ENCODE measurements at regions not wholly inside any gene's neighbourhood (a gene's known extent, or its start where the extent isn't known, plus 50 kb on each side); places are given as distances from the start of the nearest gene placed in this dataset.

DNA sequence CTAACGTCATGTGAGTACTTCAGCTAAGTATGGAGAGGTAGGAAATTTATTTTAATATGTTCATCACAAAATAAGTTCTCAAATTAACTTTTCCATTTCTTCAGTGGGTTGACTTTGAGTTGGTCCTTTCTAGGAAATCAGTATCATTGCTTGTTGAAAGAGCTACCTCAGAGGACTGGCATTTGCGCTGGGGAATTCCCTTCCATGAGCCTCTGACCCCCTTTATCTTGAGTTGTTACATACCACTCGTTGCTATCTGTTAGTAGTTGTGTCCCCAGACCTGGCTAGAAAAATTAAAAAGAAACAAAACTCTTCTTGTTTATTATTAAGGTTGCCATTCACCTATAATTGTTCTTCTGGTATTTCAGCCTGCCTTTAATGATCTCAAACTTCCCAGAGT is 96.8 kb upstream of the ROBO2 start:
- no peaks in the 10 kb centered on the region for H3K9me3 ChIP-seq
- WGBS (ENCODE audit: insufficient coverage) = no CpG with 5 or more reads among the region's 3 CpGs
- Mint-ChIP-seq H3K27me3 (no peaks in the 10 kb centered on the region), H3K4me3 (no peak overlapping the region), H3K36me3 (no peaks in the 10 kb centered on the region), H3K27ac (no peak overlapping the region), H3K9me3 (peaks cover 8 to 33% (median 18%) of the 10 kb centered on the region in 3 donors), H3K4me1 (no peaks in the 10 kb centered on the region)
- no peaks in the 10 kb centered on the region for H3K27me3 ChIP-seq (replicated peaks in 1 of 2; ENCODE audit: control insufficient read depth in 2 of 2, extremely low read depth in 1 of 2, insufficient read depth in 2 of 2, low read length in 1 of 2)
- no peak overlapping the region for H3K4me3 ChIP-seq (ENCODE audit: control insufficient read depth in 1 of 2, extremely low read depth in 1 of 2, low read length in 1 of 2)
- H3K36me3 ChIP-seq (ENCODE audit: control insufficient read depth in 2 of 2, extremely low read depth in 1 of 2, insufficient read depth in 1 of 2, low read length in 1 of 2) = no peaks in the 10 kb centered on the region
- no peak for DNase-seq
- CTCF ChIA-PET = no interaction called here
- POLR2A ChIA-PET = no interaction called here
- no peaks in the 10 kb centered on the region for H3K4me1 ChIP-seq (ENCODE audit: control insufficient read depth in 1 of 2, extremely low read depth in 1 of 2, insufficient read depth in 2 of 2, low read length in 2 of 2)
- no peak overlapping the region for H3K27ac ChIP-seq (ENCODE audit: low read length)
- ATAC-seq (replicated peaks in 1 of 4) = no peak

DNA sequence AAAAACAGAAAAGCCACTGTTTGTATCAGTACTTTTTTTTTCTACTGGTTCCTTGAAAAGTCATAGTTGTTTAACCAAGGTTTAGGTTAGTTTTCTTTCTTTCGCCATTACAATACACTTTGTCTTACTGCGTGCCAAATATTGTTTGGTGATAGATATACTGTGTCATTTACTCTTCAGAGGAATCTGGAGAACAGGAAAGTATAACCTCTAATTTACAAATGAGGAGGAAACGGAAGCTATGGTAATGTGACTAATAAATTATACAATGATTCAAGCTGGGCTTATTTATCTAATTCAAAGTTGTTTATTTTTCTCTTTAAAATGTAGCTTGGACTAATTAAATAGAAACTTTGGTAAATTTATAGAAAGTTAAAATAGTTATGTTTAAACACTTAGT is 96.2 kb upstream of the ROBO2 start:
- H3K4me1 Mint-ChIP-seq = no peaks in the 10 kb centered on the region
- Histone ChIP-seq H3K27ac (ENCODE audit: low read length) (no peak overlapping the region), H3K9me3 (no peaks in the 10 kb centered on the region), H3K4me3 (ENCODE audit: control insufficient read depth in 1 of 2, extremely low read depth in 1 of 2, low read length in 1 of 2) (no peak overlapping the region), H3K4me1 (ENCODE audit: control insufficient read depth in 1 of 2, extremely low read depth in 1 of 2, insufficient read depth in 2 of 2, low read length in 2 of 2) (no peaks in the 10 kb centered on the region), H3K36me3 (ENCODE audit: control insufficient read depth in 2 of 2, extremely low read depth in 1 of 2, insufficient read depth in 1 of 2, low read length in 1 of 2) (no peaks in the 10 kb centered on the region), H3K27me3 (replicated peaks in 1 of 2; ENCODE audit: control insufficient read depth in 2 of 2, extremely low read depth in 1 of 2, insufficient read depth in 2 of 2, low read length in 1 of 2) (no peaks in the 10 kb centered on the region)
- POLR2A ChIA-PET = no interaction called here
- WGBS (ENCODE audit: insufficient coverage) = no CpG with 5 or more reads among the region's 3 CpGs
- peaks cover 8 to 33% (median 18%) of the 10 kb centered on the region in 3 donors for H3K9me3 Mint-ChIP-seq
- H3K36me3 Mint-ChIP-seq = no peaks in the 10 kb centered on the region
- H3K4me3 Mint-ChIP-seq = no peak overlapping the region
- H3K27ac Mint-ChIP-seq = no peak overlapping the region
- no peaks in the 10 kb centered on the region for H3K27me3 Mint-ChIP-seq
- DNase-seq (no peak), ATAC-seq (replicated peaks in 1 of 4) (no peak)
- CTCF ChIA-PET = no interaction called here

DNA sequence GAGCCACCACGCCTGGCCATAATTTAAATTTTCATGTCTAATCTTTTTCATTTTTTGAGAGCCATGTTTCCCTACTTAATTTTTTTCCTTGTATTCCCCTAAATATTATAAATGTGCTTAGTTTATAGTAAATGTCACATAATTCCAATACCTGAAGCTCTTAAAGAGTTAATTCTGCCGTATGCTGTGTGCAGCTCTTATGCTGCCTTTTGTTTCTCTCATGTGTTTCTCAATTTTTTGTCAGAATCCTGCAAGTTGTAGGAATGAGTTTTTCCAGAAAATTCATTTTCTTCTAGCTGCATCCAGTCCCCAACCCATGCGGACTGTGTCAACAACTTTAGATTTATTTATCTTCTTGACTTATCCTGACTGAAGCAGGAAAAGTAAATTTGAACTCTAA is 90.9 kb upstream of the ROBO2 start:
- H3K9me3 ChIP-seq = peaks cover 2% of the 10 kb centered on the region
- ChIA-PET CTCF (no interaction called here), POLR2A (no interaction called here)
- H3K4me1 ChIP-seq (ENCODE audit: control insufficient read depth in 1 of 2, extremely low read depth in 1 of 2, insufficient read depth in 2 of 2, low read length in 2 of 2) = no peaks in the 10 kb centered on the region
- Mint-ChIP-seq H3K9me3 (peaks cover 15 to 31% (median 18%) of the 10 kb centered on the region in 3 donors), H3K36me3 (no peaks in the 10 kb centered on the region), H3K27ac (no peak overlapping the region), H3K4me1 (no peaks in the 10 kb centered on the region), H3K27me3 (no peaks in the 10 kb centered on the region), H3K4me3 (no peak overlapping the region)
- H3K27me3 ChIP-seq (replicated peaks in 1 of 2; ENCODE audit: control insufficient read depth in 2 of 2, extremely low read depth in 1 of 2, insufficient read depth in 2 of 2, low read length in 1 of 2) = no peaks in the 10 kb centered on the region
- H3K27ac ChIP-seq (ENCODE audit: low read length) = no peak overlapping the region
- DNase-seq (no peak), ATAC-seq (replicated peaks in 1 of 4) (no peak)
- WGBS (ENCODE audit: insufficient coverage) = no CpG with 5 or more reads among the region's 3 CpGs
- H3K36me3 ChIP-seq (ENCODE audit: control insufficient read depth in 2 of 2, extremely low read depth in 1 of 2, insufficient read depth in 1 of 2, low read length in 1 of 2) = no peaks in the 10 kb centered on the region
- H3K4me3 ChIP-seq (ENCODE audit: control insufficient read depth in 1 of 2, extremely low read depth in 1 of 2, low read length in 1 of 2) = no peak overlapping the region

DNA sequence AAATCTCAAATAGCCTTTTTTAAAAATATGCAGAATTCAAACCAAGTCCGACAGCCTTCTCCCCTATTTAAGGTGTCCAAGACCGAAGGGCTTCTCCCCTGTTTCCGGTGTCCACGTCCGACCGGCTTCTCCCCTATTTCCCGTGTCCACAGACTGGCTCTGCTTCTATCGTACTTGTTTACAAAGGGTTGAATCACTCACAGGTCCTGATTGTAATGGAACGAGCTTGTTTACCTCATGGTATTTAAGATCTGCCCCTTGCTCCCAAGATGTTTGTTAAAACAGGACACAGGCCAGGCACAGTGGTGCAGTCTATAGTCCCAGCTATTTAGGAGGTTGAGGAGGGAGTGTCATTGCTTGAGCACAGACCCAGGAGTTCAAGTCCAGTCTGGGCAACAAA is 90.4 kb upstream of the ROBO2 start:
- WGBS (ENCODE audit: insufficient coverage) = 90% methylated on average over 9 of the region's 9 CpGs

DNA sequence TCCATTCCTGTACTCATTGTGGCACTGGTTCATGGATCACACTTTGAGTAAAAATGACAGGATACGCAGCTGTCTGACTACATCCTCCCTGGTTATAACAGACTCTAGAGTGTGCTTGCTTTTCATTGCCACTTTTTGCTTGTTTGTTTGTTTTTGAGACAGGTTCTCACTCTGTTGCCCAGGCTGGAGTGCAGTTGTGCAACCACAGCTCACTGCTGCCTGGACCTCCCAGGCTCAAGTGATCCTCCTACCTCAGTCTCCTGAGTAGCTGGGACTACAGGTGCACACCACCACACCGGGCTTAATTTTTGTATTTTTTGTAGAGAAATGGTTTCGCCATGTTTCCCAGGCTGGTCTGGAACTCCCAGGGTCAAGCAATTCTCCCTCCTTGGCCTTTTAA is 89.3 kb upstream of the ROBO2 start:
- Mint-ChIP-seq H3K4me1 (no peaks in the 10 kb centered on the region), H3K27ac (no peak overlapping the region), H3K36me3 (no peaks in the 10 kb centered on the region), H3K4me3 (no peak overlapping the region), H3K9me3 (peaks cover 12 to 31% (median 15%) of the 10 kb centered on the region in 3 donors), H3K27me3 (no peaks in the 10 kb centered on the region)
- Histone ChIP-seq H3K36me3 (ENCODE audit: control insufficient read depth in 2 of 2, extremely low read depth in 1 of 2, insufficient read depth in 1 of 2, low read length in 1 of 2) (no peaks in the 10 kb centered on the region), H3K9me3 (peaks cover 2% of the 10 kb centered on the region), H3K27ac (ENCODE audit: low read length) (no peak overlapping the region), H3K4me1 (ENCODE audit: control insufficient read depth in 1 of 2, extremely low read depth in 1 of 2, insufficient read depth in 2 of 2, low read length in 2 of 2) (no peaks in the 10 kb centered on the region), H3K4me3 (ENCODE audit: control insufficient read depth in 1 of 2, extremely low read depth in 1 of 2, low read length in 1 of 2) (no peak overlapping the region), H3K27me3 (replicated peaks in 1 of 2; ENCODE audit: control insufficient read depth in 2 of 2, extremely low read depth in 1 of 2, insufficient read depth in 2 of 2, low read length in 1 of 2) (no peaks in the 10 kb centered on the region)
- POLR2A ChIA-PET = no interaction called here
- no peak for DNase-seq
- ATAC-seq (replicated peaks in 1 of 4) = no peak
- WGBS (ENCODE audit: insufficient coverage) = no CpG with 5 or more reads among the region's 3 CpGs
- CTCF ChIA-PET = no interaction called here

More for the DNA sequence above, 90.4 kb upstream of the ROBO2 start:
- Mint-ChIP-seq H3K27ac (no peak overlapping the region), H3K4me3 (no peak overlapping the region), H3K9me3 (peaks cover 14 to 31% (median 18%) of the 10 kb centered on the region in 3 donors), H3K36me3 (no peaks in the 10 kb centered on the region), H3K27me3 (no peaks in the 10 kb centered on the region), H3K4me1 (no peaks in the 10 kb centered on the region)
- Histone ChIP-seq H3K27me3 (replicated peaks in 1 of 2; ENCODE audit: control insufficient read depth in 2 of 2, extremely low read depth in 1 of 2, insufficient read depth in 2 of 2, low read length in 1 of 2) (no peaks in the 10 kb centered on the region), H3K9me3 (peaks cover 2% of the 10 kb centered on the region), H3K27ac (ENCODE audit: low read length) (no peak overlapping the region), H3K36me3 (ENCODE audit: control insufficient read depth in 2 of 2, extremely low read depth in 1 of 2, insufficient read depth in 1 of 2, low read length in 1 of 2) (no peaks in the 10 kb centered on the region), H3K4me1 (ENCODE audit: control insufficient read depth in 1 of 2, extremely low read depth in 1 of 2, insufficient read depth in 2 of 2, low read length in 2 of 2) (no peaks in the 10 kb centered on the region), H3K4me3 (ENCODE audit: control insufficient read depth in 1 of 2, extremely low read depth in 1 of 2, low read length in 1 of 2) (no peak overlapping the region)
- ATAC-seq (replicated peaks in 1 of 4) (no peak), DNase-seq (no peak)
- POLR2A ChIA-PET = no interaction called here
- CTCF ChIA-PET = no interaction called here

DNA sequence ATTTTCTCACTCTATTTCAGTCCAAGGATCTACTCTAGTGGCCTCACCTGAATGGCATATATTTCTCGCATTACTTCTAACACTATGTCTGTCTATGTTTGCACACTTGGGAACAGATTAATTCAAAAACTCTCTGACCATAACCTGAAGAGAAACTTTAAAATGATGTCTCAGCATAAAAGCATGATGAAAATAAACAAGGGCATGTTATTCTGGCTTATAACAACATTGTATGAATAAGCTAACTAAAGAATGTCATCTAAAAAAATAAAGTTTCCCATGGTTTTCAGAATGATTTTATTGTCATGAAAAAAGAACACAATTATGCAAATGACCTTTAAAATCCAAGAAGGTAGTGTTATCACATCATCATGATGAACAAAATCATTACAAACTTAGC is 85.5 kb upstream of the ROBO2 start:
- CTCF ChIA-PET = no interaction called here
- H3K27me3 Mint-ChIP-seq = no peaks in the 10 kb centered on the region
- H3K36me3 Mint-ChIP-seq = no peaks in the 10 kb centered on the region
- H3K4me3 ChIP-seq (ENCODE audit: control insufficient read depth in 1 of 2, extremely low read depth in 1 of 2, low read length in 1 of 2) = no peak overlapping the region
- H3K36me3 ChIP-seq (ENCODE audit: control insufficient read depth in 2 of 2, extremely low read depth in 1 of 2, insufficient read depth in 1 of 2, low read length in 1 of 2) = no peaks in the 10 kb centered on the region
- H3K4me3 Mint-ChIP-seq = no peak overlapping the region
- H3K9me3 ChIP-seq = peaks cover 2% of the 10 kb centered on the region
- ATAC-seq (replicated peaks in 1 of 4) (no peak), DNase-seq (no peak)
- no peak overlapping the region for H3K27ac Mint-ChIP-seq
- no peaks in the 10 kb centered on the region for H3K4me1 ChIP-seq (ENCODE audit: control insufficient read depth in 1 of 2, extremely low read depth in 1 of 2, insufficient read depth in 2 of 2, low read length in 2 of 2)
- H3K27ac ChIP-seq (ENCODE audit: low read length) = no peak overlapping the region
- no peaks in the 10 kb centered on the region for H3K4me1 Mint-ChIP-seq
- no peaks in the 10 kb centered on the region for H3K27me3 ChIP-seq (replicated peaks in 1 of 2; ENCODE audit: control insufficient read depth in 2 of 2, extremely low read depth in 1 of 2, insufficient read depth in 2 of 2, low read length in 1 of 2)
- POLR2A ChIA-PET = no interaction called here
- no CpG with 5 or more reads among the region's 1 CpG for WGBS (ENCODE audit: insufficient coverage)
- H3K9me3 Mint-ChIP-seq = peaks cover 7 to 21% (median 15%) of the 10 kb centered on the region in 3 donors

DNA sequence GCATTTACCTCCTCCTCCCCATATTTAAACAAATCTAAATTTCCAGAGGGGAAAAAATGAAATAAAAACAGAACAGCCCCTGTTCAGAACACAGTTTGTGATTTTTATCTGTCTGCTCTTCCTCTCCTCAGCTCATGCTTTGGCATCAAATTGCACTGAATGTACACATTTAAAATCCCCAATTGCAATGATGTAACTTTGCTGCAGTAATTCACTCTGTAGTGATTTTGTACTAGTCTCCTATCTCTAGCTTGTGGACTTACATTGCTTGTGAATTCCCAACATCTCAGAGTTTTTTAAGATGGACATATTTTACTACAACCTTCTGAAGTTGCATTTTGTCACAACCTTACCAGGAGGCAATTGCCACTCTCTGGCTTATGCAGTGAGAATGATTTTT is 81.6 kb upstream of the ROBO2 start:
- ChIA-PET POLR2A (no interaction called here), CTCF (interaction anchor here in 1 of 2 donors (0.6 kb wide), 1 partner anchor 85 kb away, joined by 3 read pairs; no protein-coding TSS in a partner anchor)
- Histone ChIP-seq H3K27me3 (replicated peaks in 1 of 2; ENCODE audit: control insufficient read depth in 2 of 2, extremely low read depth in 1 of 2, insufficient read depth in 2 of 2, low read length in 1 of 2) (no peaks in the 10 kb centered on the region), H3K9me3 (no peaks in the 10 kb centered on the region), H3K4me3 (ENCODE audit: control insufficient read depth in 1 of 2, extremely low read depth in 1 of 2, low read length in 1 of 2) (no peak overlapping the region), H3K36me3 (ENCODE audit: control insufficient read depth in 2 of 2, extremely low read depth in 1 of 2, insufficient read depth in 1 of 2, low read length in 1 of 2) (no peaks in the 10 kb centered on the region), H3K27ac (ENCODE audit: low read length) (no peak overlapping the region), H3K4me1 (ENCODE audit: control insufficient read depth in 1 of 2, extremely low read depth in 1 of 2, insufficient read depth in 2 of 2, low read length in 2 of 2) (no peaks in the 10 kb centered on the region)
- Mint-ChIP-seq H3K27ac (no peak overlapping the region), H3K4me1 (no peaks in the 10 kb centered on the region), H3K27me3 (no peaks in the 10 kb centered on the region), H3K36me3 (no peaks in the 10 kb centered on the region), H3K4me3 (no peak overlapping the region), H3K9me3 (peaks cover 4 to 8% (median 4%) of the 10 kb centered on the region in 3 donors)
- ATAC-seq (replicated peaks in 1 of 4) (no peak), DNase-seq (no peak)
